ENCODE measurements at regions not wholly inside any gene's neighbourhood (a gene's known extent, or its start where the extent isn't known, plus 50 kb on each side); places are given as distances from the start of the nearest gene placed in this dataset.

DNA sequence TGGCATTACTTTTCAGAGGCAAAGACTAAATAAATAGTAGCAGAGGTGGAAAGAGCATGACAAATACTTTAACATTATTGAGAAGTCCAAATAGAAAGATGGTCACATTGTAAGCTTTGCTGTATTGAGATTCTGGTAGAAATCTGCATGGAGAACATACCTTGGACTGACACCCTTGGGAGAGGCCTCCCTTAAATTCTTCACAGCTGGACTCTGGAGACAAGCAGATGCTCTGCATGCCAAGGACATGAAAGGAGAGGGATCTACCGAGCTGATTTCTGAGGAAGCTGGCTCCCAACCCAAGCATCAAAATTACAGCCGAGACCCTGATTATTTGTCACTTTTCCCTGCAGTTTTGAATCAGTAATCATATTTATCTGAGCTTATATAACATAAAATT, 212.5 kb upstream of the COL8A1 start:
- TF ChIP-seq, protein P1, sequence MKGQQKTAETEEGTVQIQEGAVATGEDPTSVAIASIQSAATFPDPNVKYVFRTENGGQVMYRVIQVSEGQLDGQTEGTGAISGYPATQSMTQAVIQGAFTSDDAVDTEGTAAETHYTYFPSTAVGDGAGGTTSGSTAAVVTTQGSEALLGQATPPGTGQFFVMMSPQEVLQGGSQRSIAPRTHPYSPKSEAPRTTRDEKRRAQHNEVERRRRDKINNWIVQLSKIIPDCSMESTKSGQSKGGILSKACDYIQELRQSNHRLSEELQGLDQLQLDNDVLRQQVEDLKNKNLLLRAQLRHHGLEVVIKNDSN (IDR thresholded peaks at IDR 0.05): no peak
- TF ChIP-seq, protein P2, sequence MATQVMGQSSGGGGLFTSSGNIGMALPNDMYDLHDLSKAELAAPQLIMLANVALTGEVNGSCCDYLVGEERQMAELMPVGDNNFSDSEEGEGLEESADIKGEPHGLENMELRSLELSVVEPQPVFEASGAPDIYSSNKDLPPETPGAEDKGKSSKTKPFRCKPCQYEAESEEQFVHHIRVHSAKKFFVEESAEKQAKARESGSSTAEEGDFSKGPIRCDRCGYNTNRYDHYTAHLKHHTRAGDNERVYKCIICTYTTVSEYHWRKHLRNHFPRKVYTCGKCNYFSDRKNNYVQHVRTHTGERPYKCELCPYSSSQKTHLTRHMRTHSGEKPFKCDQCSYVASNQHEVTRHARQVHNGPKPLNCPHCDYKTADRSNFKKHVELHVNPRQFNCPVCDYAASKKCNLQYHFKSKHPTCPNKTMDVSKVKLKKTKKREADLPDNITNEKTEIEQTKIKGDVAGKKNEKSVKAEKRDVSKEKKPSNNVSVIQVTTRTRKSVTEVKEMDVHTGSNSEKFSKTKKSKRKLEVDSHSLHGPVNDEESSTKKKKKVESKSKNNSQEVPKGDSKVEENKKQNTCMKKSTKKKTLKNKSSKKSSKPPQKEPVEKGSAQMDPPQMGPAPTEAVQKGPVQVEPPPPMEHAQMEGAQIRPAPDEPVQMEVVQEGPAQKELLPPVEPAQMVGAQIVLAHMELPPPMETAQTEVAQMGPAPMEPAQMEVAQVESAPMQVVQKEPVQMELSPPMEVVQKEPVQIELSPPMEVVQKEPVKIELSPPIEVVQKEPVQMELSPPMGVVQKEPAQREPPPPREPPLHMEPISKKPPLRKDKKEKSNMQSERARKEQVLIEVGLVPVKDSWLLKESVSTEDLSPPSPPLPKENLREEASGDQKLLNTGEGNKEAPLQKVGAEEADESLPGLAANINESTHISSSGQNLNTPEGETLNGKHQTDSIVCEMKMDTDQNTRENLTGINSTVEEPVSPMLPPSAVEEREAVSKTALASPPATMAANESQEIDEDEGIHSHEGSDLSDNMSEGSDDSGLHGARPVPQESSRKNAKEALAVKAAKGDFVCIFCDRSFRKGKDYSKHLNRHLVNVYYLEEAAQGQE (IDR thresholded peaks at IDR 0.05; ENCODE audit: low read depth): no peak
- no peak for TF ChIP-seq YY1 (IDR thresholded peaks at IDR 0.05; ENCODE audit: low read depth)

DNA sequence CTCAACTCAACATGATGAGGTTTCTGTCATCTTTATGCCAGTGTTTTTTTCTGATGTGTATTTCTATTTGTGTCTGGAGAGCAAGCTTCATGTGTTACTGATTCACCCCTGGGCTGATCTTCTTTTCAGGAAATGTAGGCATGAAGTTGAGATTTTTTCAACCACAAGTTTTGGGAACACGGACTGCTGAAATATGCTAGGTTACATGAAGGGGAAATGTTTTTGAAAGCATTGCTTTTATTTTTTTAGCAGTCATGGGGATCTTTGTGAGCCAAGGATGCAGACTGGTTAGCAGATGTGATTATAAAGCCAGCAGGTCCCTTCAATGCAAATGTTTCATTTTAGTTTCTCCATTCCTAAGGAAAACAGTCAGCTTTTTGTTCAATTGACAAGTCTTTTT, 219.3 kb upstream of the COL8A1 start:
- TF ChIP-seq TCF12 (IDR thresholded peaks at IDR 0.05; ENCODE audit: low read depth): no peak
- TF ChIP-seq EGR1 (IDR thresholded peaks at IDR 0.05): no peak
- TF ChIP-seq ZBTB7A (IDR thresholded peaks at IDR 0.05; ENCODE audit: low read depth): no peak
- TF ChIP-seq RAD21 (IDR thresholded peaks at IDR 0.05; ENCODE audit: low read depth): no peak
- no peak for TF ChIP-seq EP300 (IDR thresholded peaks at IDR 0.05; ENCODE audit: borderline replicate concordance)
- TF ChIP-seq, protein P1 (IDR thresholded peaks at IDR 0.05): no peak
- no peak for TF ChIP-seq NFIC (IDR thresholded peaks at IDR 0.05)
- no peak for TF ChIP-seq TEAD4 (IDR thresholded peaks at IDR 0.05)
- no peak for TF ChIP-seq FOXM1 (IDR thresholded peaks at IDR 0.05; ENCODE audit: borderline replicate concordance, low read depth)
- TF ChIP-seq, protein P2 (IDR thresholded peaks at IDR 0.05; ENCODE audit: low read depth): no peak
- no peak for TF ChIP-seq TAF1 (IDR thresholded peaks at IDR 0.05; ENCODE audit: low read depth)
- no peak for TF ChIP-seq CEBPB (IDR thresholded peaks at IDR 0.05)
- TF ChIP-seq, protein P3, sequence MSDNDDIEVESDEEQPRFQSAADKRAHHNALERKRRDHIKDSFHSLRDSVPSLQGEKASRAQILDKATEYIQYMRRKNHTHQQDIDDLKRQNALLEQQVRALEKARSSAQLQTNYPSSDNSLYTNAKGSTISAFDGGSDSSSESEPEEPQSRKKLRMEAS (IDR thresholded peaks at IDR 0.05): no peak
- TF ChIP-seq CREB1 (IDR thresholded peaks at IDR 0.05; ENCODE audit: low read depth): no peak
- no peak for TF ChIP-seq YY1 (IDR thresholded peaks at IDR 0.05; ENCODE audit: low read depth)

DNA sequence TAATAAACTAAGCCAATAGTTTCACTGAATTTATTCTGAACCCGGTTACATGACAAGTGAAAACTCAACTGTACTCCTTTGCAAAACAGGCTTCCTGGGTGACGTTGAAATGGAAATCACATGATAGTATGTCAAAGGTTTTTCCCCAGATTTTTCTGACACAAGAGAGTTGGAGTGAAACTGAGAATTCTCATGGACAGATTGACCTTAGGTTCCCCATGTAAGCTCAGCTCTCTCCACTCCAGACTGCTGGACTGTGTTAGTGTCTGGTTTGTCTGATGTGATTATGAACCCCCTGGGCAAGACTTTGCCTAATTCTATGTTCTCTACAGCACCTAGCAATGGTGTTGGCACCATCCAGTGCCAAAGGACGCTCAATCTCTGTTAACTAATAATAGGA, 219.7 kb upstream of the COL8A1 start:
- no peak for TF ChIP-seq EP300 (IDR thresholded peaks at IDR 0.05; ENCODE audit: borderline replicate concordance)
- TF ChIP-seq YY1 (IDR thresholded peaks at IDR 0.05; ENCODE audit: low read depth): no peak
- TF ChIP-seq TEAD4 (IDR thresholded peaks at IDR 0.05): no peak
- no peak for TF ChIP-seq CEBPB (IDR thresholded peaks at IDR 0.05)
- no peak for TF ChIP-seq TAF1 (IDR thresholded peaks at IDR 0.05; ENCODE audit: low read depth)
- TF ChIP-seq CREB1 (IDR thresholded peaks at IDR 0.05; ENCODE audit: low read depth): no peak
- TF ChIP-seq RAD21 (IDR thresholded peaks at IDR 0.05; ENCODE audit: low read depth): no peak
- TF ChIP-seq, protein P1 (IDR thresholded peaks at IDR 0.05): no peak
- no peak for TF ChIP-seq TCF12 (IDR thresholded peaks at IDR 0.05; ENCODE audit: low read depth)
- TF ChIP-seq, protein P3 (IDR thresholded peaks at IDR 0.05): no peak
- no peak for TF ChIP-seq ZBTB7A (IDR thresholded peaks at IDR 0.05; ENCODE audit: low read depth)
- TF ChIP-seq, protein P2 (IDR thresholded peaks at IDR 0.05; ENCODE audit: low read depth): no peak
- TF ChIP-seq EGR1 (IDR thresholded peaks at IDR 0.05): no peak

DNA sequence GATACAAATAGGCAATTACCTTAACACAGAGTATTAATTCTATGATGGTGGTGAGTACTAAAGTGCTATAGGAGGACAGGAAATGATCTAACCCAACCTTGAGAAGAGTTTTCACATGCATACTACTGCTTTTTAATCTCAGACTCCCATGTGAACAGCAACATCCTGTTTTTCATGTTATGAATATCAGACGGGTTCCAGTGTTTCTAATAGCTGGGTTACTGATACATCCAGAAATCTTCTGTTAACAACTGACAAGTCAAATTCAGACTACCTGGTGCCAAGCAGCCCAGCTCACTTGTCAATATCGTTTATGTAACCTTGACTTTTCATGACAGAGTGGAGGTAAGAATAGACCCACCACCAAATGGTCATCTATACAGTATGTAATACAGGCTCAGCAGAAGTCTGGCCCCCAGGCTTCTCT, 220.2 kb upstream of the COL8A1 start:
- TF ChIP-seq FOXM1 (IDR thresholded peaks at IDR 0.05; ENCODE audit: borderline replicate concordance, low read depth) (no peak), CREB1 (IDR thresholded peaks at IDR 0.05; ENCODE audit: low read depth) (no peak), ZBTB7A (IDR thresholded peaks at IDR 0.05; ENCODE audit: low read depth) (no peak), YY1 (IDR thresholded peaks at IDR 0.05; ENCODE audit: low read depth) (no peak), TAF1 (IDR thresholded peaks at IDR 0.05; ENCODE audit: low read depth) (no peak), TCF12 (IDR thresholded peaks at IDR 0.05; ENCODE audit: low read depth) (no peak), RAD21 (IDR thresholded peaks at IDR 0.05; ENCODE audit: low read depth) (no peak), EP300 (IDR thresholded peaks at IDR 0.05; ENCODE audit: borderline replicate concordance) (no peak), TEAD4 (IDR thresholded peaks at IDR 0.05) (no peak), CEBPB (IDR thresholded peaks at IDR 0.05) (no peak)
- TF ChIP-seq, protein P1 (IDR thresholded peaks at IDR 0.05): no peak
- TF ChIP-seq, protein P2 (IDR thresholded peaks at IDR 0.05; ENCODE audit: low read depth): no peak
- TF ChIP-seq, protein P3 (IDR thresholded peaks at IDR 0.05): no peak

Measured in Ishikawa (cell line).